Ishikawa (cell line): ENCODE measurements at regions not wholly inside any gene's neighbourhood (a gene's known extent, or its start where the extent isn't known, plus 50 kb on each side); places are given as distances from the start of the nearest gene placed in this dataset.

Experiments
- CEBPB ChIP-seq: IDR thresholded peaks from 2 replicates; pipeline ENCODE4 v1.6.1; 2012
- CREB1 ChIP-seq: IDR thresholded peaks from 2 replicates; pipeline ENCODE4 v1.6.1; 2012; ENCODE audit warnings: low read depth
- EGR1 ChIP-seq: IDR thresholded peaks from 2 replicates; pipeline ENCODE4 v1.6.1; 2012
- EP300 ChIP-seq: IDR thresholded peaks from 2 replicates; pipeline ENCODE4 v1.6.1; 2012; ENCODE audit warnings: borderline replicate concordance
- FOXM1 ChIP-seq: IDR thresholded peaks from 2 replicates; pipeline ENCODE4 v1.6.1; 2012; ENCODE audit warnings: low read depth, borderline replicate concordance
- NFIC ChIP-seq: IDR thresholded peaks from 2 replicates; pipeline ENCODE4 v1.6.1; 2012
- RAD21 ChIP-seq: IDR thresholded peaks from 2 replicates; pipeline ENCODE4 v1.6.1; 2012; ENCODE audit warnings: low read depth
- TAF1 ChIP-seq: IDR thresholded peaks from 2 replicates; pipeline ENCODE4 v1.6.1; 2012; ENCODE audit warnings: low read depth, mild to moderate bottlenecking
- TCF12 ChIP-seq: IDR thresholded peaks from 2 replicates; pipeline ENCODE4 v1.6.1; 2012; ENCODE audit warnings: low read depth
- TEAD4 ChIP-seq: IDR thresholded peaks from 2 replicates; pipeline ENCODE4 v1.6.1; 2012
- USF1 ChIP-seq: IDR thresholded peaks from 2 replicates; pipeline ENCODE4 v1.6.1; 2012
- YY1 ChIP-seq: IDR thresholded peaks from 2 replicates; pipeline ENCODE4 v1.6.1; 2012; ENCODE audit warnings: low read depth
- ZBTB7A ChIP-seq: IDR thresholded peaks from 2 replicates; pipeline ENCODE4 v1.6.1; 2012; ENCODE audit warnings: low read depth
- TF ChIP-seq, protein P1 (sequence below): IDR thresholded peaks from 2 replicates; pipeline ENCODE4 v1.6.1; 2012; ENCODE audit warnings: low read depth, mild to moderate bottlenecking
- TF ChIP-seq, protein P2 (sequence below): IDR thresholded peaks from 2 replicates; pipeline ENCODE4 v1.6.1; 2012

DNA sequence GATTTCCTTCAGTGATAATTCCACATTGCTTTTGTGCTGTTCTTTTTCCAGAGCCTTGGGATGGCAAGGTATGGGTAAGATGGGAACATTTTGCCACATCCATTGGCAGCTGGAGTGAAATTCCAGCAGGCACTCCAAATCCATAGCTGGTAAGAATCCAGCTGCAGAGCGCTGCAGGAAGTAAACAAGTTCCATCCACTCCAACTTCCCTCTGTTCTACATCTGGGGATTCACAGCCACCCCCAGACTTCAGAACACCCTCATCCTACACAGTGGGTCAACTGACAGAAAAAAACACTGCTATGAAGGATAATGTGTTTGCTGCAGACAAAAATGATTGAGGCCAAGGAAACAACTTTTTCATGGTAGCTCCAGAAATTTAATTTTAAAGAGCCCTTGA, 747.8 kb downstream of the MAFB start:
- TF ChIP-seq, protein P1, sequence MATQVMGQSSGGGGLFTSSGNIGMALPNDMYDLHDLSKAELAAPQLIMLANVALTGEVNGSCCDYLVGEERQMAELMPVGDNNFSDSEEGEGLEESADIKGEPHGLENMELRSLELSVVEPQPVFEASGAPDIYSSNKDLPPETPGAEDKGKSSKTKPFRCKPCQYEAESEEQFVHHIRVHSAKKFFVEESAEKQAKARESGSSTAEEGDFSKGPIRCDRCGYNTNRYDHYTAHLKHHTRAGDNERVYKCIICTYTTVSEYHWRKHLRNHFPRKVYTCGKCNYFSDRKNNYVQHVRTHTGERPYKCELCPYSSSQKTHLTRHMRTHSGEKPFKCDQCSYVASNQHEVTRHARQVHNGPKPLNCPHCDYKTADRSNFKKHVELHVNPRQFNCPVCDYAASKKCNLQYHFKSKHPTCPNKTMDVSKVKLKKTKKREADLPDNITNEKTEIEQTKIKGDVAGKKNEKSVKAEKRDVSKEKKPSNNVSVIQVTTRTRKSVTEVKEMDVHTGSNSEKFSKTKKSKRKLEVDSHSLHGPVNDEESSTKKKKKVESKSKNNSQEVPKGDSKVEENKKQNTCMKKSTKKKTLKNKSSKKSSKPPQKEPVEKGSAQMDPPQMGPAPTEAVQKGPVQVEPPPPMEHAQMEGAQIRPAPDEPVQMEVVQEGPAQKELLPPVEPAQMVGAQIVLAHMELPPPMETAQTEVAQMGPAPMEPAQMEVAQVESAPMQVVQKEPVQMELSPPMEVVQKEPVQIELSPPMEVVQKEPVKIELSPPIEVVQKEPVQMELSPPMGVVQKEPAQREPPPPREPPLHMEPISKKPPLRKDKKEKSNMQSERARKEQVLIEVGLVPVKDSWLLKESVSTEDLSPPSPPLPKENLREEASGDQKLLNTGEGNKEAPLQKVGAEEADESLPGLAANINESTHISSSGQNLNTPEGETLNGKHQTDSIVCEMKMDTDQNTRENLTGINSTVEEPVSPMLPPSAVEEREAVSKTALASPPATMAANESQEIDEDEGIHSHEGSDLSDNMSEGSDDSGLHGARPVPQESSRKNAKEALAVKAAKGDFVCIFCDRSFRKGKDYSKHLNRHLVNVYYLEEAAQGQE = no peak
- no peak for TF ChIP-seq CREB1
- TF ChIP-seq NFIC = no peak
- TF ChIP-seq CEBPB = no peak
- no peak for TF ChIP-seq EP300
- TF ChIP-seq TEAD4 = no peak
- TF ChIP-seq TAF1 = no peak
- TF ChIP-seq TCF12 = no peak
- TF ChIP-seq ZBTB7A = no peak
- TF ChIP-seq YY1 = no peak
- TF ChIP-seq RAD21 = no peak
- TF ChIP-seq FOXM1 = no peak
- no peak for TF ChIP-seq USF1

DNA sequence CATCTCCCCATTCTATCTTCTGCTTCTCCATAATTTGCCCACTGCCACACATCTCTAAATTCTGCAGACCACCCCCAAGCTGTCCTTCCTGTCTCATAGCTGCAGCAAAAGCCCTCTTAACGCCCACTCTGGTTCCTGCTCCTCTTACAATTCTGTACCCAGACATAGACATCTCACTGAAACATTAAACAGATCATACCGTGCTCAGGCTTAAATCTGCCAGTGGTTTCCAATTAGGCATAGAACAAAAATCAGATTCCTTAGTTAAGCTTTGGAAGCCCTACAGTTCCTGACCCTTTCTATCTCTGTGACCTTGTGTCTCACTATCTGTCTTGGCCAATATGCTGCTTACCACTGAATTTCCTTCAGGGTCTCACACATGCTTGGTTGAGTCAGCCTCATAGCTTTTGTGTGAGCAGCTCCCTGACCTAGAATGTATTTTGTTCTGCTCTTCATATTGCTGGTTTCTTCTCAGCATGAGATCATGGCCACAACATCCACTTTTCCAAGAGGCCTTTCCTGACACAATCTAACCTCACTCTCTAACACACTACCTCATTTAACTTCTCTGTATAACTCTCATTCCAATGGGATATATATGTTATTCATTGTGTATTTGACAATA, 749.7 kb downstream of the MAFB start:
- TF ChIP-seq CEBPB = no peak
- TF ChIP-seq, protein P2, sequence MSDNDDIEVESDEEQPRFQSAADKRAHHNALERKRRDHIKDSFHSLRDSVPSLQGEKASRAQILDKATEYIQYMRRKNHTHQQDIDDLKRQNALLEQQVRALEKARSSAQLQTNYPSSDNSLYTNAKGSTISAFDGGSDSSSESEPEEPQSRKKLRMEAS = no peak
- TF ChIP-seq ZBTB7A = no peak
- TF ChIP-seq NFIC = no peak
- no peak for TF ChIP-seq TCF12
- TF ChIP-seq TEAD4 = no peak
- TF ChIP-seq USF1 = no peak
- TF ChIP-seq, protein P1 = no peak
- no peak for TF ChIP-seq EP300
- TF ChIP-seq TAF1 = no peak
- TF ChIP-seq EGR1 = no peak
- TF ChIP-seq YY1 = no peak
- TF ChIP-seq CREB1 = no peak
- TF ChIP-seq FOXM1 = no peak
- TF ChIP-seq RAD21 = no peak

DNA sequence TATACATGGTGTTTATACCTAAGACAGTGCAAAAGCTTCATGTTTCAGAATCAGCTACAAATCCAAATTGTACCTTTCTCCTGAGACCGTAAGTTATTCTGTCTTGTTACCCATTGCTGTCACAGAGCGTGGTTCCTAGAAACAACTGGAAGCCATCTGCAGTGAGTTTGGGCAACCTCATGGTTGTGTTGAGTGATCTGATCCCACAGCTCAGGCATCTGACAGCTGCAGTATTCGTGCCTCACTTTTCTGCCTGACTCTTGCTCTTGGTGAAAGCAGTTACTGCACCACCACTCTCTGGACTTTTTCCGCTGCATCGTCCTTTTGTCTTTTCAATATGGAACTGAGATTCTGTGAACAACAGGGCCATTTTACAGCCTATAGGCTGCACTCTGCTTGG, 752.6 kb downstream of the MAFB start:
- TF ChIP-seq, protein P1 = no peak
- TF ChIP-seq TAF1 (no peak), RAD21 (no peak), ZBTB7A (no peak), CEBPB (no peak), EGR1 (no peak), CREB1 (no peak), USF1 (no peak), YY1 (no peak), TCF12 (no peak), NFIC (no peak), FOXM1 (no peak)
- TF ChIP-seq, protein P2 = no peak

- TF ChIP-seq NFIC = no peak
- TF ChIP-seq USF1 = no peak
- TF ChIP-seq ZBTB7A = no peak
- no peak for TF ChIP-seq TEAD4
- TF ChIP-seq TAF1 = no peak
- no peak for TF ChIP-seq TCF12
- no peak for TF ChIP-seq CREB1
- TF ChIP-seq, protein P2 = no peak
Observed at GRCh38 chr20:39935901-39936300, 753.1 kb downstream of the MAFB start.
